Mesenchymal stem cell (in vitro differentiated cells and primary cell): ENCODE measurements at regions not wholly inside any gene's neighbourhood (a gene's known extent, or its start where the extent isn't known, plus 50 kb on each side); places are given as distances from the start of the nearest gene placed in this dataset.

Experiments
- DNase-seq: peaks from one replicate; pipeline ENCODE4 v3.0.0-alpha.2; 2013
- H2AFZ ChIP-seq: one replicate; pipeline ENCODE4 v1.6.1; 2013; ENCODE audit warnings: low read depth, mild to moderate bottlenecking, control low read depth, inconsistent platforms, low read length, moderate library complexity
- H2AK5ac ChIP-seq: 2 replicates; pipeline ENCODE4 v1.6.1; 2013; ENCODE audit warnings: low read length, moderate library complexity, mild to moderate bottlenecking, inconsistent platforms; ENCODE audit not compliant: severe bottlenecking
- H2BK120ac ChIP-seq: one replicate; pipeline ENCODE4 v1.6.1; 2013; ENCODE audit warnings: low read depth, mild to moderate bottlenecking, inconsistent platforms, low read length, moderate library complexity
- H2BK12ac ChIP-seq, 2 experiments: one replicate each; pipeline ENCODE4 v1.6.1; 2013; ENCODE audit warnings: inconsistent platforms in 2 of 2, low read length in 2 of 2, mild to moderate bottlenecking in 2 of 2, moderate library complexity in 2 of 2, control low read depth in 1 of 2
- H2BK15ac ChIP-seq: one replicate; pipeline ENCODE4 v1.6.1; 2013; ENCODE audit warnings: mild to moderate bottlenecking, low read depth, inconsistent platforms; ENCODE audit not compliant: poor library complexity, severe bottlenecking
- H2BK5ac ChIP-seq: 2 replicates; pipeline ENCODE4 v1.6.1; 2013; ENCODE audit warnings: low read depth, mild to moderate bottlenecking, low read length, control low read depth, inconsistent platforms; ENCODE audit not compliant: poor library complexity, severe bottlenecking
- H3K14ac ChIP-seq, 2 experiments: one replicate each; pipeline ENCODE4 v1.6.1; 2013; ENCODE audit warnings: inconsistent platforms in 2 of 2, low read length in 2 of 2, control low read depth in 1 of 2, mild to moderate bottlenecking in 1 of 2, moderate library complexity in 1 of 2
- H3K18ac ChIP-seq, 2 experiments: one replicate each; pipeline ENCODE4 v1.6.1; 2013; ENCODE audit warnings: inconsistent platforms in 2 of 2, low read length in 2 of 2, control low read depth in 1 of 2, low read depth in 1 of 2, mild to moderate bottlenecking in 1 of 2
- H3K23ac ChIP-seq, 2 experiments: one replicate each; pipeline ENCODE4 v1.6.1; 2013; ENCODE audit warnings: inconsistent platforms in 2 of 2, low read length in 2 of 2, mild to moderate bottlenecking in 2 of 2, moderate library complexity in 2 of 2, control low read depth in 1 of 2
- H3K27ac ChIP-seq: 2 replicates; pipeline ENCODE4 v1.5.1; 2013; ENCODE audit warnings: mild to moderate bottlenecking, moderate library complexity, low read length, control low read depth, inconsistent platforms; ENCODE audit not compliant: poor library complexity, severe bottlenecking
- H3K27me3 ChIP-seq, 2 experiments: 2 replicates each; pipeline versions ENCODE4 v1.6.1 to v1.7.0; 2013; ENCODE audit warnings: low read length in 2 of 2, mild to moderate bottlenecking in 2 of 2, moderate library complexity in 2 of 2, control low read depth in 1 of 2, inconsistent platforms in 1 of 2; ENCODE audit not compliant: control insufficient read depth in 1 of 2, insufficient read depth in 1 of 2
- H3K36me3 ChIP-seq, 2 experiments: 2 replicates each; pipeline versions ENCODE4 v1.6.1 to v1.7.0; 2013; ENCODE audit warnings: low read length in 2 of 2, control low read depth in 1 of 2, inconsistent platforms in 1 of 2, low read depth in 1 of 2, mild to moderate bottlenecking in 1 of 2; ENCODE audit not compliant: insufficient read depth in 2 of 2, control insufficient read depth in 1 of 2
- H3K4ac ChIP-seq, 2 experiments: one replicate each; pipeline ENCODE4 v1.6.1; 2013; ENCODE audit warnings: inconsistent platforms in 2 of 2, low read length in 2 of 2, mild to moderate bottlenecking in 2 of 2, moderate library complexity in 2 of 2, control low read depth in 1 of 2, low read depth in 1 of 2
- H3K4me1 ChIP-seq: 2 replicates; pipeline ENCODE4 v1.6.1; 2013; ENCODE audit warnings: low read depth, low read length, control low read depth; ENCODE audit not compliant: control insufficient read depth, insufficient read depth
- H3K4me2 ChIP-seq: 2 replicates; pipeline ENCODE4 v1.6.1; 2013; ENCODE audit warnings: low read length, mild to moderate bottlenecking, inconsistent platforms; ENCODE audit not compliant: poor library complexity, severe bottlenecking
- H3K4me3 ChIP-seq, 2 experiments: 2 replicates each; pipeline versions ENCODE4 v1.5.1 to v1.7.0; 2013; ENCODE audit warnings: low read length in 2 of 2, mild to moderate bottlenecking in 2 of 2, control low read depth in 1 of 2, low read depth in 1 of 2; ENCODE audit not compliant: insufficient read depth in 1 of 2
- H3K79me1 ChIP-seq: replicated peaks from 2 replicates; pipeline ENCODE4 v1.6.1; 2013; ENCODE audit warnings: mild to moderate bottlenecking, control low read depth, low read length, inconsistent platforms; ENCODE audit not compliant: poor library complexity, severe bottlenecking
- H3K9ac ChIP-seq: 2 replicates; pipeline ENCODE4 v1.7.0; 2013; ENCODE audit warnings: mild to moderate bottlenecking, low read length, moderate library complexity
- H3K9me3 ChIP-seq: 2 replicates; pipeline ENCODE4 v1.7.0; 2013; ENCODE audit warnings: mild to moderate bottlenecking, low read length; ENCODE audit not compliant: control insufficient read depth
- H4K8ac ChIP-seq: one replicate; pipeline ENCODE4 v1.6.1; 2013; ENCODE audit warnings: inconsistent platforms, mild to moderate bottlenecking, low read length, moderate library complexity
- H4K91ac ChIP-seq: one replicate; pipeline ENCODE4 v1.6.1; 2013; ENCODE audit warnings: mild to moderate bottlenecking, low read length, inconsistent platforms
- WGBS: methylation state at CpG from one replicate; pipeline ENCODE4 v1.1.7; 2013; ENCODE audit warnings: mixed read lengths; 5-methylcytosine and 5-hydroxymethylcytosine counted together

- H3K36me3 ChIP-seq, result no peaks in the 10 kb centered on the region
- DNase-seq, result no peak
- H3K18ac ChIP-seq, result no peak overlapping the region
- H2BK15ac ChIP-seq, result no peak overlapping the region
- no peak overlapping the region for H3K4ac ChIP-seq
- no peaks in the 10 kb centered on the region for H3K9me3 ChIP-seq
- no peaks in the 10 kb centered on the region for H3K4me1 ChIP-seq
- H4K91ac ChIP-seq, result no peak overlapping the region
- H2BK5ac ChIP-seq, result no peak overlapping the region
- H2AFZ ChIP-seq, result no peak overlapping the region
- no peak overlapping the region for H3K4me2 ChIP-seq
- no peaks in the 10 kb centered on the region for H3K79me1 ChIP-seq
- H3K4me3 ChIP-seq, result no peak overlapping the region
- no peak overlapping the region for H3K14ac ChIP-seq
- no peak overlapping the region for H2BK12ac ChIP-seq
- H3K9ac ChIP-seq, result no peak overlapping the region
- no peak overlapping the region for H3K23ac ChIP-seq
- H2BK120ac ChIP-seq, result no peak overlapping the region
- no peaks in the 10 kb centered on the region for H3K27me3 ChIP-seq
- 78% methylated on average over 4 of the region's 4 CpGs for WGBS
- H3K27ac ChIP-seq, result no peak overlapping the region
- H4K8ac ChIP-seq, result no peak overlapping the region
- no peak overlapping the region for H2AK5ac ChIP-seq
Measured at GRCh38 chr21:17088500-17088899, 424.3 kb upstream of the CXADR start.

GRCh38 chr21:17089091-17089491 lies 423.8 kb upstream of the CXADR start:
- H4K91ac ChIP-seq, result no peak overlapping the region
- no peaks in the 10 kb centered on the region for H3K27me3 ChIP-seq
- no peak overlapping the region for H3K4me2 ChIP-seq
- no peak overlapping the region for H3K4me3 ChIP-seq
- WGBS, result 60% methylated on average over 1 of the region's 1 CpG
- no peak overlapping the region for H2BK15ac ChIP-seq
- H2BK12ac ChIP-seq, result no peak overlapping the region
- no peak overlapping the region for H3K18ac ChIP-seq
- no peaks in the 10 kb centered on the region for H3K4me1 ChIP-seq
- no peak overlapping the region for H2AK5ac ChIP-seq
- H3K27ac ChIP-seq, result no peak overlapping the region
- no peak for DNase-seq
- no peak overlapping the region for H2BK5ac ChIP-seq
- no peaks in the 10 kb centered on the region for H3K79me1 ChIP-seq
- H2AFZ ChIP-seq, result no peak overlapping the region
- no peaks in the 10 kb centered on the region for H3K9me3 ChIP-seq
- no peak overlapping the region for H2BK120ac ChIP-seq
- no peak overlapping the region for H3K4ac ChIP-seq
- no peak overlapping the region for H3K9ac ChIP-seq
- no peak overlapping the region for H3K23ac ChIP-seq
- H4K8ac ChIP-seq, result no peak overlapping the region
- H3K36me3 ChIP-seq, result no peaks in the 10 kb centered on the region
- no peak overlapping the region for H3K14ac ChIP-seq

- H3K9ac ChIP-seq, result no peak overlapping the region
- H4K8ac ChIP-seq, result no peak overlapping the region
- H3K14ac ChIP-seq, result no peak overlapping the region
- no peak overlapping the region for H3K23ac ChIP-seq
- H2BK12ac ChIP-seq, result no peak overlapping the region
- no peaks in the 10 kb centered on the region for H3K79me1 ChIP-seq
- no peak overlapping the region for H2AFZ ChIP-seq
- no peak overlapping the region for H2BK120ac ChIP-seq
- H3K27ac ChIP-seq, result no peak overlapping the region
- H3K4ac ChIP-seq, result no peak overlapping the region
- H3K9me3 ChIP-seq, result no peaks in the 10 kb centered on the region
- no peaks in the 10 kb centered on the region for H3K27me3 ChIP-seq
- H3K36me3 ChIP-seq, result no peaks in the 10 kb centered on the region
- no peak overlapping the region for H3K4me3 ChIP-seq
- no peak overlapping the region for H3K18ac ChIP-seq
- no peak overlapping the region for H2BK5ac ChIP-seq
- H2AK5ac ChIP-seq, result no peak overlapping the region
- H4K91ac ChIP-seq, result no peak overlapping the region
- no peak overlapping the region for H3K4me2 ChIP-seq
- no peak for DNase-seq
- no peaks in the 10 kb centered on the region for H3K4me1 ChIP-seq
- H2BK15ac ChIP-seq, result no peak overlapping the region
Measured at GRCh38 chr21:17101696-17102095, 411.1 kb upstream of the CXADR start.

- Histone ChIP-seq H2BK15ac (no peak overlapping the region), H3K18ac (no peak overlapping the region)
Measured at GRCh38 chr21:17105932-17106331, 406.9 kb upstream of the CXADR start.

More at GRCh38 chr21:17105932-17106331, 406.9 kb upstream of the CXADR start:
- H2AFZ ChIP-seq, result no peak overlapping the region
- H3K4me3 ChIP-seq, result no peak overlapping the region
- no peak overlapping the region for H3K9ac ChIP-seq
- H3K79me1 ChIP-seq, result no peaks in the 10 kb centered on the region
- no peak overlapping the region for H3K4ac ChIP-seq
- H3K4me1 ChIP-seq, result no peaks in the 10 kb centered on the region
- H3K23ac ChIP-seq, result no peak overlapping the region
- H2BK120ac ChIP-seq, result no peak overlapping the region
- no peaks in the 10 kb centered on the region for H3K36me3 ChIP-seq
- H3K14ac ChIP-seq, result no peak overlapping the region
- H4K8ac ChIP-seq, result no peak overlapping the region
- no peak overlapping the region for H3K27ac ChIP-seq
- no peak overlapping the region for H2AK5ac ChIP-seq
- H2BK12ac ChIP-seq, result no peak overlapping the region
- H3K27me3 ChIP-seq, result no peaks in the 10 kb centered on the region
- no peak overlapping the region for H3K4me2 ChIP-seq
- no peak overlapping the region for H4K91ac ChIP-seq
- H3K9me3 ChIP-seq, result no peaks in the 10 kb centered on the region
- DNase-seq, result no peak
- H2BK5ac ChIP-seq, result no peak overlapping the region
